Spleen (tissue), 11 donors: ENCODE measurements at regions not wholly inside any gene's neighbourhood (a gene's known extent, or its start where the extent isn't known, plus 50 kb on each side); places are given as distances from the start of the nearest gene placed in this dataset.

Experiments
- DNase-seq: peaks from one replicate; pipeline ENCODE4 v3.0.0-alpha.2; 2020
- H3K27ac ChIP-seq, 8 donors: fragments of 200-600 bp; sonication (generic) in 7 of 8; 1 replicate in 4 of 8; 2 replicates in 4 of 8; pipeline versions ENCODE4 v1.5.0 to v1.8.0; 2016 to 2021; ENCODE audit warnings: inconsistent platforms in 4 of 8, mild to moderate bottlenecking in 4 of 8, moderate library complexity in 1 of 8
- H3K27me3 ChIP-seq, 7 donors: fragments of 200-600 bp; sonication (generic) in 6 of 7; replicated peaks in 1 of 7; 1 replicate in 4 of 7; 2 replicates in 3 of 7; pipeline versions ENCODE4 v1.5.0 to v1.8.0; 2016 to 2021; ENCODE audit warnings: inconsistent platforms in 3 of 7, mild to moderate bottlenecking in 1 of 7
- H3K36me3 ChIP-seq, 6 donors: fragments of 200-600 bp; sonication (generic) in 5 of 6; 1 replicate in 4 of 6; 2 replicates in 2 of 6; pipeline versions ENCODE4 v1.5.0 to v1.8.0; 2016 to 2021; ENCODE audit warnings: inconsistent platforms in 2 of 6
- H3K4me1 ChIP-seq, 6 donors: fragments of 200-600 bp; sonication (generic) in 5 of 6; 1 replicate in 3 of 6; 2 replicates in 3 of 6; pipeline versions ENCODE4 v1.5.0 to v1.8.0; 2016 to 2021; ENCODE audit warnings: inconsistent platforms in 3 of 6
- H3K4me3 ChIP-seq, 8 donors: fragments of 200-600 bp; sonication (generic) in 7 of 8; 1 replicate in 4 of 8; 2 replicates in 4 of 8; pipeline versions ENCODE4 v1.5.0 to v1.8.0; 2016 to 2021; ENCODE audit warnings: inconsistent platforms in 4 of 8, mild to moderate bottlenecking in 4 of 8, moderate library complexity in 2 of 8
- H3K9me3 ChIP-seq, 8 donors: fragments of 200-600 bp; sonication (generic) in 7 of 8; 1 replicate in 4 of 8; 2 replicates in 4 of 8; pipeline versions ENCODE4 v1.5.0 to v1.8.0; 2016 to 2021; ENCODE audit warnings: inconsistent platforms in 4 of 8
- CTCF ChIP-seq, 11 experiments: fragments of 200-600 bp in 7 of 11; fragments of 450-650 bp in 4 of 11; sonication (generic) in 4 of 11; IDR thresholded peaks in 8 of 11; conservative IDR thresholded peaks in 3 of 11; 1 replicate in 7 of 11; 2 replicates in 4 of 11; pipeline versions ENCODE4 v1.4.0 to v1.8.0; 2016 to 2021; ENCODE audit warnings: antibody characterized with exemption in 11 of 11, inconsistent platforms in 4 of 11, mild to moderate bottlenecking in 1 of 11
- POLR2A ChIP-seq, 3 donors: fragments of 450-650 bp; IDR thresholded peaks; one replicate each; pipeline ENCODE4 v1.5.1; 2017; ENCODE audit warnings: antibody characterized with exemption in 3 of 3, mild to moderate bottlenecking in 1 of 3
- POLR2AphosphoS5 ChIP-seq, 3 donors: sonication (generic); formaldehyde crosslinking; IDR thresholded peaks; one replicate each; pipeline ENCODE4 v1.5.1; 2017; ENCODE audit warnings: antibody characterized with exemption in 3 of 3
- WGBS, 5 donors: extraction: QIAGEN DNeasy Blood & Tissue Kit in 3 of 5; methylation state at CpG; one replicate each; pipeline versions ENCODE4 v1.1.5 to v1.1.7; 2013 to 2018; 5-methylcytosine and 5-hydroxymethylcytosine counted together
- intact Hi-C: fragments of 100-400 bp; cut with DNase I; formaldehyde crosslinking; loops from one replicate; pipeline ENCODE4 v1.15.0; 2023; ENCODE audit warnings: low total_unique reads
- donor health status: healthy with polysubstance abuse.
- donor health status: DM: no; HTN: no; CAD: no; lungs with moderate emphysema.
- donor health status: DM: no; HTN: no; CAD: no.
- donor health status: Bipolar disorder and iron deficiency.
- donor health status: healthy.
- donor health status: DM: no; HTN: no; CAD: no.
- donor health status: DM: yes; HTN: yes; CAD: no.

- TF ChIP-seq POLR2AphosphoS5 (IDR thresholded peaks at IDR 0.05) (no peak), CTCF (IDR thresholded peaks at IDR 0.05 in 8 of 11, conservative IDR thresholded peaks at IDR 0.05 in 3 of 11) (no peak), POLR2A (IDR thresholded peaks at IDR 0.05) (no peak)
- intact Hi-C loops: no loop called here
- H3K27ac ChIP-seq: no peak overlapping the region
Observed at GRCh38 chr15:73809728-73810501, 56.8 kb upstream of the INSYN1 start.

GRCh38 chr15:73812806-73813465 lies 59.8 kb upstream of the INSYN1 start:
- peak; percentile 39 for DNase-seq
- TF ChIP-seq POLR2A (IDR thresholded peaks at IDR 0.05) (no peak), POLR2AphosphoS5 (IDR thresholded peaks at IDR 0.05) (no peak), CTCF (IDR thresholded peaks at IDR 0.05 in 8 of 11, conservative IDR thresholded peaks at IDR 0.05 in 3 of 11) (no peak)
- WGBS, 5 donors: 70 to 88% (median 78%) methylated on average over 7 of the region's 7 CpGs

More at GRCh38 chr15:73809728-73810501, 56.8 kb upstream of the INSYN1 start:
- Histone ChIP-seq H3K4me1 (peaks cover 0 to 8% (median 0%) of the 10 kb centered on the region in 6 donors), H3K9me3 (no peaks in the 10 kb centered on the region), H3K36me3 (no peaks in the 10 kb centered on the region), H3K4me3 (no peak overlapping the region), H3K27me3 (peaks cover 0 to 29% (median 0%) of the 10 kb centered on the region in 7 donors)
- 44 to 67% (median 59%) methylated on average over 6 to 10 of the region's 10 CpGs for WGBS, 5 donors
- DNase-seq: peak; percentile 66

GRCh38 chr15:73813589-73813988 lies 59.8 kb upstream of the TBC1D21 start:
- intact Hi-C loops: no loop called here
- DNase-seq: peak; percentile 27

More at GRCh38 chr15:73812806-73813465, 59.8 kb upstream of the INSYN1 start:
- H3K9me3 ChIP-seq: no peaks in the 10 kb centered on the region
- H3K27me3 ChIP-seq: peaks cover 0 to 22% (median 0%) of the 10 kb centered on the region in 7 donors
- H3K4me1 ChIP-seq: peaks cover 0 to 8% (median 0%) of the 10 kb centered on the region in 6 donors
- intact Hi-C loops: no loop called here
- no peaks in the 10 kb centered on the region for H3K36me3 ChIP-seq
- H3K4me3 ChIP-seq: no peak overlapping the region
- H3K27ac ChIP-seq: no peak overlapping the region

More at GRCh38 chr15:73813589-73813988, 59.8 kb upstream of the TBC1D21 start:
- peaks cover 0 to 8% (median 0%) of the 10 kb centered on the region in 6 donors for H3K4me1 ChIP-seq
- no peaks in the 10 kb centered on the region for H3K9me3 ChIP-seq
- no peaks in the 10 kb centered on the region for H3K36me3 ChIP-seq
- 74 to 91% (median 85%) methylated on average over 3 of the region's 3 CpGs for WGBS, 5 donors
- H3K27ac ChIP-seq: no peak overlapping the region
- TF ChIP-seq POLR2AphosphoS5 (IDR thresholded peaks at IDR 0.05) (no peak), POLR2A (IDR thresholded peaks at IDR 0.05) (no peak), CTCF (IDR thresholded peaks at IDR 0.05 in 8 of 11, conservative IDR thresholded peaks at IDR 0.05 in 3 of 11) (no peak)
- H3K4me3 ChIP-seq: no peak overlapping the region
- H3K27me3 ChIP-seq: peaks cover 0 to 22% (median 0%) of the 10 kb centered on the region in 7 donors
